Stimulated activated CD8-positive, alpha-beta memory T cell treated with anti-CD3 and anti-CD28 coated beads, Interleukin-15, amount 100 ng/mL, for 48 hours (primary cell): ENCODE measurements at regions not wholly inside any gene's neighbourhood (a gene's known extent, or its start where the extent isn't known, plus 50 kb on each side); places are given as distances from the start of the nearest gene placed in this dataset.
"Not testable (repeated sequence)": the region's sequence is repeated elsewhere in the genome, so short reads cannot be mapped to it uniquely, and the experiment has no call there.

Source experiments
- DNase-seq, 2 donors: peaks; one replicate each; pipeline ENCODE4 v3.0.0-alpha.2; 2020; ENCODE audit warnings: low read depth in 2 of 2

GRCh38 chr9:75282047-75282446, 193.7 kb downstream of the OSTF1 start:
- DNase-seq, result no peak

- no peak for DNase-seq
These were observed 201.0 kb downstream of the OSTF1 start for GRCh38 chr9:75289332-75289731.

- no peak for DNase-seq
These were observed 211.0 kb downstream of the OSTF1 start for GRCh38 chr9:75299324-75299723.

DNA sequence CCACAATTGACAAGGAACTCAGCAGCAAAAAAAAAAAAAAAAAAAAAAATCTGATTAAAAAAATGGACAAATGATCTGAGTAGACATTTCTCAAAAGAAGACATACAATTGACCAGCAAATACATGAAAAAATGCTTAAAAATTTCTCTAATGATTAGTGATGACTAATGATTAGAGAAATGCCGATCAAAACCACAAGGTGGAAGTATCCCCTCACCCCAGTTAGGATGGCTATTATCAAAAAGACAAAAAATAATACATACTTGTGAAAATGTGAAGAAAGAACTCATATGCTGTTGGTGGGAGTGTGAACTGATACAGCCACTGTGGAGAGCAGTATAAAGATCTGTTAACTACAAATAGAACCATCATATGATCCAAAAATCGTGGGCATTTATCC, 245.3 kb downstream of the OSTF1 start:
- DNase-seq, result no peak

DNA sequence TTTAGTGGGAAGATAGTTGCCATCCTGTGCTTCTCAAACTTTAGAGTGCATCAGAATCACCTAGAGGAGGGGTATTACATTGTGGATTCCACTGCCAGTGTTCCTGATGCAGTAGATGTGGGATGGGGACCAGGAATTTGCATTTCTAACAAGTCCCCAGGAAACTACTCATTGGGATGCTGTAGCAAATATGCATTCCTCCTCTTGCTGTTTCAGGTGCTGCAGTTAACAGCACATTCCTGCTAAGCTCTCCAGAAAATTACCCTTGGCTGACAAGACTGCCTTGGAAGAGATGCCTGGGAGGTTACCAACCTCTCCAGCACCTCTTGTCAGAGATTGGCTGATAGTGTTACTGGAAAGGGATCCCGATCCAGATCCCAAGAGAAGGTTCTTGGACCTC, 270.5 kb downstream of the OSTF1 start:
- DNase-seq, result no peak

GRCh38 chr9:75359638-75360037, 271.3 kb downstream of the OSTF1 start:
- DNase-seq, result no peak

- DNase-seq, result no peak
These were observed 271.9 kb downstream of the OSTF1 start for GRCh38 chr9:75360252-75360651.

DNA sequence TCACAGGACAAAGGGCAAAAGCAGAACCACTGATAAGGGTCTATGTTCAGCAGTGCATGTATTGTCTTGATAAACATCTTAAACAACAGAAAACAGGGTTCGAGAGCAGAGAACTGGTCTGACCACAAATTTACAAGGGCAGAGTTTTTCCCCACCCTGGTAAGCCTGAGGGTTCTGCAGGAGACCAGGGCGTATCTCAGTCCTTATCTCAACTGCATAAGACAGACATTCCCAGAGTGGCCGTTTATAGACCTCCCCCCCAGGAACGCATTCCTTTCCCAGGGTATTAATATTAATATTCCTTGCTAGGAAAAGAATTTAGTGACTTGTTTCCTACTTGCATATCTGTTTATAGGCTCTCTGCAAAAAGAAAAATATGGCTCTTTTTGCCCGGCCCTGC, 274.1 kb downstream of the OSTF1 start:
- not testable (repeated sequence) for DNase-seq

DNA sequence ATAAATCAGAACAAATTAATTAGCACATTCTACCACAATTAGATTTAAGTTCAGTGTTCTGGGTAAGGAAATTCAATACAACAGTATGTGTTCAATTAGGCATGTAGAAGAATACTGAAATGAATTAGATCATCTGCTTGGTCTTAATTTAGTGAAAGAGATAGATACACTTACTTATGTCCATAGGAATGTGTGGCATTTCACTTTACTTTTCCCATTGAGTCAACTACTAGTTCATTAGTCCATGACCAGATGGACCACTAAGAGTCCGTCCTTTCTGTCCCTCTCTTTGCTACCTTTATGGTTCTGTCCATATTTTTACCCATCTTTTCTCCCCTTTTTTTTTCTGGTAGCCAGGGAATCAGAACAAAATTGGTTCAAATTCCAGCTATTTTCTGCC, 276.9 kb downstream of the OSTF1 start:
- no peak for DNase-seq

- DNase-seq, result no peak
These were observed 281.7 kb downstream of the OSTF1 start for GRCh38 chr9:75369989-75370388.

DNA sequence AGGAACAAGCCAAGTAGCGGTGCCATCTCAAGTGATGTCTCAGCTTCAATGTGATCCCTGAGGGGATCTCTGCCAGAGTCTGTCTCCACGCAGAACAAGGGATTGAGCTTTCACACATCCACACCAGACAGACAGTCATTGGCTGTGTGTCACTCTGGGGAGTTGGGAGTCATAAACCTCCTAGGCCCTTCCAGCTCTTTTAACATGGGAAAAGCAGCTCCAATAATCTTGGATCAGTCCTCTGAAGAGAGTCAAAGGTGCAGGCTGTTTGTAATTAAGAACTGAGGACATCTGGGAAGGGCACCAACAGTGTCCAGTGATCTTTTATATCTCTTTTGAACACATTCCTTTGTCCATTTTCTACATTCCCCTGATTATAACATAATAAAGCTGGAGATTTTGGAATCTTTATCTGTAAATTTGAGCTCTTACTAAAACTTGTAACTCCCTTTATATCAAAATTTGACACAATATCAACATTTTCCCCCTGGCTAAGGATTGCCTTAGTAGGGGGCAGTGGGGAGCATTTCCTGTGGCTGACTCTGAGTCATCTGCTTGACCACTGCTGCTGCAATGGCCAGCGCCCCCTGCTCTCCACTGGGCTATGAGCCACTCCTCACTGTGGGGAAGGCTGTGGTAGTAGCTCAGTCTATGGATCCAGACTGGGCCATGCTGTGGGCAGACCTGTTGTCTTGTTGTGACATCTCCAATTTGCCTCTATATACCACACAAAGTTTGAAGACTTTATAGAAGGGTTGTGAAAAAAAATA, 284.4 kb downstream of the OSTF1 start:
- DNase-seq, result no peak

GRCh38 chr9:75376680-75377254, 288.5 kb downstream of the OSTF1 start:
- DNase-seq, result no peak

GRCh38 chr9:75378036-75378435, 289.7 kb downstream of the OSTF1 start:
- no peak for DNase-seq

- DNase-seq, result no peak
These were observed 290.6 kb downstream of the OSTF1 start for GRCh38 chr9:75378926-75379325.

DNA sequence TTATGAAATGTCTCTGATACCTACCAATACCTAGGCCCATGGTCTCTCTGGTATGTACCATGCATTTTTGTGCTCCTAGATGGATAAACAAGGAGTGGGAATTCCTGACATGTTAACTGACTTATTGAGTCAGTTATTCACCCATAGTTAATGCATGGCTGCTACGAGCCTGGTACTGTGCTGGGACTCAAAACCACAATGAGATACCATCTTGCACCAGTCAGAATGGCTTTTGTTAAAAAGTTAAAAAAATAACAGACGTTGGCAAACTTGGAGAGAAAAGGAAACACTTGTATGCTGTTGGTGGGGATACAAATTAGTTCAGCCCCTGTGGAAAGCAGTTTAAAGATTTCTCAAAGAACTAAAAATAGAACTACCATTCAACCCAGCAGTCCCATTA, 293.8 kb downstream of the OSTF1 start:
- no peak for DNase-seq

DNA sequence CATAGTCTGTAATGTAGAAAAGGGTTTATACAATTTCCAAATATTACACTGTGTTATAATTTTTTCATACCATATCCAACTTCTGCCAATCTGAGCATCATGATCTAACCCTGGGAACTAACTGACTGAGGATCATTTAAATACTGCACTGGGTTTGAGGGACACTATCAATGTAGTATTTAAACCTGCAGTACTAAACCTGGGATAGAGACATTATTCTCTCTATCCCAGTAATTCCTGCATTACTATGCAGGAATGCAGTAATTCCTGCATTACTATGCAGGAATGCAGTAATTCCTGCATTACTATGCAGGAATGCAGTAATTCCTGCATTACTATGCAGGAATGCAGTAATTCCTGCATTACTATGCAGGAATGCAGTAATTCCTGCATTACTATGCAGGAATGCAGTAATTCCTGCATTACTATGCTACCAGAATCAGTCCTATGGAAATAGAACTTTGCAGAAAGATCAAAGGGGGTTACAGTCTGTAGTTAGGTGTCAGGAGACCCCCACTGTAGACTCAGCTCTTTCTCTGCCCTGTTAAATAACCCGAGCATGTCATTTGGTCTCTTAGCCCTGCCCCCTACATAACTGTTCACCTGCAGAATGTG, 295.2 kb downstream of the OSTF1 start:
- DNase-seq, result not testable (repeated sequence)

DNA sequence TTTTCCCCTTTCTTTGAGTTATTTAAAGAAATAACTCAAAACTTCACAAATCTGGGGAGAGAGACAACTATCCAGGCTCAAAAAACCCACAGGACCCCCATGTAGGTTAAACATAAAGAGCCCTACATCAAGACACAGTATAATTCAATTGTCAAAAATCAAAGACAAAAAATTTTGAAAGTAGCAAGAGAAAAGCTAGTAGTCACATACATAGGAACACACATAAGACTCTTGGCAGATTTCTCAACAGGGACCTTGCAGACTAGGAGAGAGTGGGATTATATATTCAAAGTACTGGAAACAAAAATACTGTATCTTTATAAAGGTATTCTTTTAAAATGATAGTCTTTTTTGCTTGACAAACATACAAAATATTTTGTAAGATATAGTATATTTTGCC, 296.9 kb downstream of the OSTF1 start:
- no peak for DNase-seq

DNA sequence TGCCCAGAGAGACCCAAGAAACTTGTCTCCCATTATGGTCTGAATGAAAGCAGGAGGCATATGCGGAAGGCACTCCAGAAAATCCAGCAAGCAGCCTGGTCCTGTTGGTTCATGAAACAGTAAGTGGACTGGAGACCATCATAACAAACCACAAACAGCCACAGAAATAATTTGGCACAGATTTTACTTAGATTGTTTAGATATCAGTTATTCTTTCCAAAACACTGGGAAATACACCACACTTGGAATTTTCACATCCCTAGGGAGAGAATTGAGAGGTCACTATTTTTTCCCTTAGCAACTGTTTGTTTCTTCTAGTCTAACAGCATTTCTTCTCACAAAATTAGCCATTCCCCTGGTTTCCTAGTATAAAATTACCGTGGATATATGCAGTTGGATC, 300.8 kb downstream of the OSTF1 start:
- no peak for DNase-seq

- DNase-seq, result no peak
These were observed 302.6 kb downstream of the OSTF1 start for GRCh38 chr9:75390951-75391350.

DNA sequence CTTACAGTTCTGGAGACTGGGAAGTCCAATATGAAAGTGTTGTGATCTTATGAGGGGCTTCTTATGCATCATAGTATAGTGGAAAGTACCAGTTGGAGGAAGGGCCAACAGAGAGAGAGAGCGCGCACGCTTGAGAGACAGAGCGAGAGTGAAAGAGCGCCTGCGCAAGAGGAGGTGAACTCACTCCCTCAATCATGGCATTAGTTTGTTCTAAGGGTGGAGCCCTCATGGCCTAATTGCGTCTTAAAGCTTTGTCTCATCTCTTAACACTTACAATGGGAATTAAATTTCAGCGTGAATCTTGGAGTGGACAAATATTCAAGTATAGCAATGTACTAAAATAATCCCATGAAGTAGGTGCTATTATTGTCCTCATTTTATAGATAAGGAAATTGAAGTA, 303.2 kb downstream of the OSTF1 start:
- no peak for DNase-seq

GRCh38 chr9:75395336-75395735, 307.0 kb downstream of the OSTF1 start:
- no peak for DNase-seq

DNA sequence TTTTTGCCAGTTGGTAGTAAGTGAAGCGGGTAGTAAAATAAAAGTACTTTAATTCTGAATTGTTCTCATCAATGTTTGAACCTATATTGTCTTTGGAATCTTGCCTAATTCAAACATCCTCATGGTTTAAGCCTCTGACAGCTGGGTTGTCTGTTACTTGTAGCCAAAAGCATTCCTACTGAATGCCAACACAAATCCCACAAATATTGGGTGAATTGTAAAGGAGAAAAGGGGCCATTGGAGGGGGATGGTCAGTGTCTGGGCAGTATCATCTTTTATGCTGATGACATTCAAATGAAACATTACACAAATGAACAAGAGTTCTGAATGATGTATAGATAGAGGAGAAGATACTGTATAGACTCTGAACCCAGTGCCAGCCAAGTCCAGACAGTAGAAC, 309.5 kb downstream of the OSTF1 start:
- DNase-seq, result no peak

DNA sequence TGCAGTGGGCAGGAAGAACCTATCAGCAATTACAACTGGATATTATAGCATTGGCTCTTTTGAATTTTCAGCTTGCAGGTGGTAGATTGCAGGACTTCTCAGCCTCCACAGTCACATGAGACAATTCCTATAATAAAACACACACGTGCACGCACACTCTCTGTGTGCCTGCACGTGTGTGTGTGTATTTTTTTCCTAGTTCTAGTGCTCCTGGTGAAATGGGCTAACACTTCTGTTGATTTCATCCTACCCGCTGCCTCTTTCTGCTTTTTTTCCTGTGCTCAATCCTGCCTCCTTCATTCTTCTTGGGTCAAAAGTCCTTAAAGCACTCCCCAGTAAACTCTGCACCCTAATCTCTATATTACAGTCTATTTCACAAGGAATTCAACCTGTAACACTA, 320.1 kb downstream of the OSTF1 start:
- DNase-seq, result no peak
